ENCODE measurements at regions not wholly inside any gene's neighbourhood (a gene's known extent, or its start where the extent isn't known, plus 50 kb on each side); places are given as distances from the start of the nearest gene placed in this dataset.

GRCh38 chr17:33447090-33447489 is 154.0 kb upstream of the ASIC2 start:
- Histone ChIP-seq H3K36me3 (ENCODE audit: insufficient read depth, low read length) (no peaks in the 10 kb centered on the region), H3K4me3 (ENCODE audit: low read length, poor library complexity, severe bottlenecking) (no peak overlapping the region), H3K27me3 (ENCODE audit: insufficient read depth, low read length, poor library complexity, severe bottlenecking) (no peaks in the 10 kb centered on the region), H3K9ac (ENCODE audit: low read depth, low read length, poor library complexity, severe bottlenecking) (no peak overlapping the region), H3F3A (ENCODE audit: low read depth) (no peaks in the 10 kb centered on the region), H3K9me3 (ENCODE audit: insufficient read depth, low read depth, low read length) (0 out of 2 replicates have a peak, but pooled peaks cover 4% of the 10 kb centered on the region), H3K9me2 (replicated peaks; ENCODE audit: low read depth, low read length) (no peaks in the 10 kb centered on the region), H4K20me1 (ENCODE audit: insufficient read depth, low read length, poor library complexity, severe bottlenecking) (no peaks in the 10 kb centered on the region), H3K4me2 (ENCODE audit: low read depth, low read length, poor library complexity, severe bottlenecking) (no peak overlapping the region), H2AFZ (ENCODE audit: low read length) (no peak overlapping the region), H3K79me2 (ENCODE audit: insufficient read depth, low read length) (no peaks in the 10 kb centered on the region), H3K4me1 (ENCODE audit: insufficient read depth, low read length, poor library complexity, severe bottlenecking) (no peaks in the 10 kb centered on the region)
- no peak for TF ChIP-seq EZH2phosphoT487 (IDR thresholded peaks at IDR 0.05; ENCODE audit: borderline replicate concordance)
- TF ChIP-seq CTCF (conservative IDR thresholded peaks at IDR 0.05; ENCODE audit: low read length): no peak

GRCh38 chr17:33451221-33451620 is 158.1 kb upstream of the ASIC2 start:
- no peaks in the 10 kb centered on the region for H3K9me2 ChIP-seq (replicated peaks; ENCODE audit: low read depth, low read length)
- H3F3A ChIP-seq (ENCODE audit: low read depth): no peaks in the 10 kb centered on the region
- H3K79me2 ChIP-seq (ENCODE audit: insufficient read depth, low read length): no peaks in the 10 kb centered on the region
- no peak for TF ChIP-seq CTCF (conservative IDR thresholded peaks at IDR 0.05; ENCODE audit: low read length)
- TF ChIP-seq EZH2phosphoT487 (IDR thresholded peaks at IDR 0.05; ENCODE audit: borderline replicate concordance): no peak
- no peaks in the 10 kb centered on the region for H3K36me3 ChIP-seq (ENCODE audit: insufficient read depth, low read length)
- H4K20me1 ChIP-seq (ENCODE audit: insufficient read depth, low read length, poor library complexity, severe bottlenecking): no peaks in the 10 kb centered on the region
- H2AFZ ChIP-seq (ENCODE audit: low read length): no peak overlapping the region
- H3K9me3 ChIP-seq (ENCODE audit: insufficient read depth, low read depth, low read length): no peaks in the 10 kb centered on the region
- H3K4me1 ChIP-seq (ENCODE audit: insufficient read depth, low read length, poor library complexity, severe bottlenecking): no peaks in the 10 kb centered on the region
- no peaks in the 10 kb centered on the region for H3K27me3 ChIP-seq (ENCODE audit: insufficient read depth, low read length, poor library complexity, severe bottlenecking)
- no peak overlapping the region for H3K4me3 ChIP-seq (ENCODE audit: low read length, poor library complexity, severe bottlenecking)
- H3K4me2 ChIP-seq (ENCODE audit: low read depth, low read length, poor library complexity, severe bottlenecking): no peak overlapping the region
- H3K9ac ChIP-seq (ENCODE audit: low read depth, low read length, poor library complexity, severe bottlenecking): no peak overlapping the region

GRCh38 chr17:33457477-33457876 is 164.4 kb upstream of the ASIC2 start:
- Histone ChIP-seq H4K20me1 (ENCODE audit: insufficient read depth, low read length, poor library complexity, severe bottlenecking) (no peaks in the 10 kb centered on the region), H3K4me2 (ENCODE audit: low read depth, low read length, poor library complexity, severe bottlenecking) (no peak overlapping the region), H3K9me3 (ENCODE audit: insufficient read depth, low read depth, low read length) (no peaks in the 10 kb centered on the region; the same call in 1 of the 2 replicates), H2AFZ (ENCODE audit: low read length) (no peak overlapping the region), H3K4me3 (ENCODE audit: low read length, poor library complexity, severe bottlenecking) (no peak overlapping the region), H3K9ac (ENCODE audit: low read depth, low read length, poor library complexity, severe bottlenecking) (no peak overlapping the region), H3K36me3 (ENCODE audit: insufficient read depth, low read length) (no peaks in the 10 kb centered on the region), H3K4me1 (ENCODE audit: insufficient read depth, low read length, poor library complexity, severe bottlenecking) (no peaks in the 10 kb centered on the region), H3K79me2 (ENCODE audit: insufficient read depth, low read length) (no peaks in the 10 kb centered on the region), H3K27me3 (ENCODE audit: insufficient read depth, low read length, poor library complexity, severe bottlenecking) (no peaks in the 10 kb centered on the region), H3K9me2 (replicated peaks; ENCODE audit: low read depth, low read length) (no peaks in the 10 kb centered on the region; the same call in 1 of the 2 replicates), H3F3A (ENCODE audit: low read depth) (no peaks in the 10 kb centered on the region)
- TF ChIP-seq CTCF (conservative IDR thresholded peaks at IDR 0.05; ENCODE audit: low read length): no peak
- TF ChIP-seq EZH2phosphoT487 (IDR thresholded peaks at IDR 0.05; ENCODE audit: borderline replicate concordance): no peak

All from Loucy (cell line).